Neuronal stem cell (in vitro differentiated cells): ENCODE measurements at regions not wholly inside any gene's neighbourhood (a gene's known extent, or its start where the extent isn't known, plus 50 kb on each side); places are given as distances from the start of the nearest gene placed in this dataset.

Experiments
- DNase-seq: peaks from one replicate; pipeline ENCODE4 v3.0.0-alpha.2; 2013; ENCODE audit warnings: low spot score
- H2AFZ ChIP-seq: one replicate; pipeline ENCODE4 v1.6.1; 2013; ENCODE audit warnings: mild to moderate bottlenecking, low read length, inconsistent platforms
- H2AK5ac ChIP-seq: 2 replicates; pipeline ENCODE4 v1.6.1; 2013; ENCODE audit warnings: low read depth, mild to moderate bottlenecking, inconsistent platforms, low read length, moderate library complexity, mixed read lengths
- H2BK120ac ChIP-seq: 2 replicates; pipeline ENCODE4 v1.6.1; 2013; ENCODE audit warnings: low read depth, mild to moderate bottlenecking, inconsistent platforms, low read length, moderate library complexity, mixed read lengths
- H2BK12ac ChIP-seq: one replicate; pipeline ENCODE4 v1.6.1; 2013; ENCODE audit warnings: low read length, inconsistent platforms
- H2BK15ac ChIP-seq: 2 replicates; pipeline ENCODE4 v1.6.1; 2013; ENCODE audit warnings: mild to moderate bottlenecking, low read length, inconsistent platforms, mixed read lengths
- H2BK5ac ChIP-seq: one replicate; pipeline ENCODE4 v1.6.1; 2013; ENCODE audit warnings: inconsistent platforms, mild to moderate bottlenecking, low read length, moderate library complexity
- H3K14ac ChIP-seq: one replicate; pipeline ENCODE4 v1.6.1; 2013; ENCODE audit warnings: low read length, inconsistent platforms
- H3K18ac ChIP-seq: 2 replicates; pipeline ENCODE4 v1.6.1; 2013; ENCODE audit warnings: low read length, inconsistent platforms
- H3K23ac ChIP-seq: 2 replicates; pipeline ENCODE4 v1.6.1; 2013; ENCODE audit warnings: low read depth, mild to moderate bottlenecking, mixed read lengths, low read length, inconsistent platforms; ENCODE audit not compliant: poor library complexity
- H3K27ac ChIP-seq: replicated peaks from 3 replicates; pipeline ENCODE4 v1.5.1; 2013; ENCODE audit warnings: low read length, inconsistent platforms
- H3K27me3 ChIP-seq, 3 experiments: 2 replicates each; pipeline ENCODE4 v1.6.1; 2013; ENCODE audit warnings: low read length in 3 of 3, mild to moderate bottlenecking in 2 of 3, inconsistent platforms in 1 of 3, low read depth in 1 of 3, mixed read lengths in 1 of 3, moderate library complexity in 1 of 3; ENCODE audit not compliant: control insufficient read depth in 3 of 3, insufficient read depth in 3 of 3
- H3K36me3 ChIP-seq, 2 donors: replicated peaks in 1 of 2; 2 replicates each; pipeline ENCODE4 v1.6.1; 2013; ENCODE audit warnings: low read length in 2 of 2; ENCODE audit not compliant: control insufficient read depth in 2 of 2, insufficient read depth in 2 of 2
- H3K4ac ChIP-seq: 2 replicates; pipeline ENCODE4 v1.6.1; 2013; ENCODE audit warnings: inconsistent platforms, mild to moderate bottlenecking, low read length, moderate library complexity
- H3K4me1 ChIP-seq, 2 donors: 1 replicate in 1 of 2; 2 replicates in 1 of 2; pipeline ENCODE4 v1.6.1; 2013; ENCODE audit warnings: low read length in 2 of 2, low read depth in 1 of 2; ENCODE audit not compliant: control insufficient read depth in 2 of 2, insufficient read depth in 1 of 2
- H3K4me2 ChIP-seq: one replicate; pipeline ENCODE4 v1.6.1; 2013; ENCODE audit warnings: mild to moderate bottlenecking, low read length, inconsistent platforms; ENCODE audit not compliant: insufficient read depth, poor library complexity, severe bottlenecking
- H3K4me3 ChIP-seq, 2 donors: 2 replicates each; pipeline ENCODE4 v1.5.1; 2013; ENCODE audit warnings: low read length in 2 of 2, mild to moderate bottlenecking in 2 of 2, inconsistent platforms in 1 of 2, moderate library complexity in 1 of 2
- H3K79me1 ChIP-seq: one replicate; pipeline ENCODE4 v1.6.1; 2013; ENCODE audit warnings: low read depth, mild to moderate bottlenecking, inconsistent platforms, low read length, moderate library complexity
- H3K9ac ChIP-seq: one replicate; pipeline ENCODE4 v1.6.1; 2013; ENCODE audit warnings: mild to moderate bottlenecking, low read depth, low read length, inconsistent platforms; ENCODE audit not compliant: poor library complexity
- H3K9me3 ChIP-seq, 2 donors: replicated peaks in 1 of 2; 2 replicates each; pipeline versions ENCODE3 to v1.6.1; 2013; ENCODE audit warnings: low read length in 2 of 2, mild to moderate bottlenecking in 2 of 2, inconsistent platforms in 1 of 2, low read depth in 1 of 2, mixed read lengths in 1 of 2, moderate library complexity in 1 of 2; ENCODE audit not compliant: control insufficient read depth in 2 of 2, insufficient read depth in 1 of 2
- H4K8ac ChIP-seq: one replicate; pipeline ENCODE4 v1.6.1; 2013; ENCODE audit warnings: low read depth, mild to moderate bottlenecking, inconsistent platforms, low read length, moderate library complexity
- H4K91ac ChIP-seq: one replicate; pipeline ENCODE4 v1.6.1; 2013; ENCODE audit warnings: low read length, low read depth, mild to moderate bottlenecking, inconsistent platforms; ENCODE audit not compliant: poor library complexity
- WGBS, 2 donors: extraction: QIAGEN DNeasy Blood & Tissue Kit; methylation state at CpG; one replicate each; pipeline ENCODE4 v1.1.7; 2013; ENCODE audit warnings: missing lambda C conversion rate in 2 of 2, mixed read lengths in 1 of 2; ENCODE audit not compliant: insufficient read length in 2 of 2, insufficient replicate concordance in 1 of 2; ENCODE audit errors: extremely low coverage in 2 of 2; 5-methylcytosine and 5-hydroxymethylcytosine counted together

GRCh38 chr6:165768961-165769360 lies 105.9 kb upstream of the PDE10A start:
- Histone ChIP-seq H3K79me1 (peaks cover 2% of the 10 kb centered on the region), H2BK120ac (no peak overlapping the region), H4K8ac (no peak overlapping the region), H3K18ac (no peak overlapping the region), H3K27me3 (no peaks in the 10 kb centered on the region), H2BK12ac (no peak overlapping the region), H3K9me3 (peaks cover 0 to 2% of the 10 kb centered on the region in 2 donors), H3K23ac (no peak overlapping the region), H2AK5ac (no peak overlapping the region), H3K14ac (no peak overlapping the region), H3K9ac (no peak overlapping the region), H3K4ac (no peak overlapping the region), H3K4me1 (peaks cover 1 to 31% of the 10 kb centered on the region in 2 donors), H4K91ac (no peak overlapping the region), H2AFZ (no peak overlapping the region), H3K27ac (no peak overlapping the region), H2BK5ac (no peak overlapping the region), H3K36me3 (no peaks in the 10 kb centered on the region), H3K4me3 (no peak overlapping the region), H2BK15ac (no peak overlapping the region), H3K4me2 (no peak overlapping the region)
- no peak for DNase-seq
- WGBS, 2 donors = no CpG with 5 or more reads among the region's 1 CpG

- no peak overlapping the region for H3K4ac ChIP-seq
- WGBS, 2 donors = no CpG with 5 or more reads among the region's 3 CpGs
- H3K9me3 ChIP-seq = peaks cover 0 to 3% of the 10 kb centered on the region in 2 donors
- no peak overlapping the region for H4K91ac ChIP-seq
- no peak overlapping the region for H3K4me3 ChIP-seq
- H3K18ac ChIP-seq = no peak overlapping the region
- H3K23ac ChIP-seq = no peak overlapping the region
- no peak overlapping the region for H2AFZ ChIP-seq
- no peak overlapping the region for H2BK120ac ChIP-seq
- no peaks in the 10 kb centered on the region for H3K36me3 ChIP-seq
- no peak overlapping the region for H2AK5ac ChIP-seq
- H4K8ac ChIP-seq = no peak overlapping the region
- H3K4me1 ChIP-seq = peaks cover 0 to 25% of the 10 kb centered on the region in 2 donors
- peaks cover under 1% of the 10 kb centered on the region for H3K79me1 ChIP-seq
- H2BK12ac ChIP-seq = no peak overlapping the region
- no peak overlapping the region for H3K27ac ChIP-seq
- DNase-seq = no peak
- H3K9ac ChIP-seq = no peak overlapping the region
- no peak overlapping the region for H3K4me2 ChIP-seq
- no peaks in the 10 kb centered on the region for H3K27me3 ChIP-seq
- H3K14ac ChIP-seq = no peak overlapping the region
- no peak overlapping the region for H2BK15ac ChIP-seq
- no peak overlapping the region for H2BK5ac ChIP-seq
These were observed 104.2 kb upstream of the PDE10A start for GRCh38 chr6:165767228-165767627.

- H2AK5ac ChIP-seq = no peak overlapping the region
- H3K4me1 ChIP-seq = peaks cover 0 to 25% of the 10 kb centered on the region in 2 donors
- H3K27ac ChIP-seq = no peak overlapping the region
- H3K4me2 ChIP-seq = no peak overlapping the region
- no peak overlapping the region for H3K4me3 ChIP-seq
- H3K9me3 ChIP-seq = peaks cover 0 to 9% of the 10 kb centered on the region in 2 donors
- H3K23ac ChIP-seq = no peak overlapping the region
- no peak overlapping the region for H2BK120ac ChIP-seq
- peak overlapping the region; percentile 70 for H2AFZ ChIP-seq
- WGBS, 2 donors = no CpG with 5 or more reads among the region's 4 CpGs
- no peak overlapping the region for H3K4ac ChIP-seq
- DNase-seq = no peak
- H3K9ac ChIP-seq = no peak overlapping the region
- H2BK12ac ChIP-seq = no peak overlapping the region
- no peak overlapping the region for H3K14ac ChIP-seq
- H4K91ac ChIP-seq = no peak overlapping the region
- no peaks in the 10 kb centered on the region for H3K36me3 ChIP-seq
- H2BK15ac ChIP-seq = no peak overlapping the region
- H3K27me3 ChIP-seq = peaks cover 0 to 2% (median 0%) of the 10 kb centered on the region in 3 experiments
- H4K8ac ChIP-seq = no peak overlapping the region
- H3K18ac ChIP-seq = no peak overlapping the region
- no peaks in the 10 kb centered on the region for H3K79me1 ChIP-seq
- no peak overlapping the region for H2BK5ac ChIP-seq
These were observed 103.4 kb upstream of the PDE10A start for GRCh38 chr6:165766457-165766856.

- Histone ChIP-seq H3K36me3 (no peaks in the 10 kb centered on the region), H3K27ac (no peak overlapping the region), H2BK120ac (no peak overlapping the region), H3K9me3 (peaks cover 0 to 9% of the 10 kb centered on the region in 2 donors), H3K9ac (no peak overlapping the region), H3K27me3 (peaks cover 0 to 2% (median 0%) of the 10 kb centered on the region in 3 experiments), H2BK12ac (no peak overlapping the region), H3K4me3 (no peak overlapping the region), H3K4me1 (peaks cover 0 to 25% of the 10 kb centered on the region in 2 donors), H2BK15ac (no peak overlapping the region), H2AK5ac (no peak overlapping the region), H2BK5ac (no peak overlapping the region), H3K4me2 (no peak overlapping the region), H3K14ac (no peak overlapping the region), H4K8ac (no peak overlapping the region), H3K18ac (no peak overlapping the region), H3K79me1 (no peaks in the 10 kb centered on the region), H2AFZ (peak overlapping the region; percentile 70), H3K4ac (no peak overlapping the region), H4K91ac (no peak overlapping the region), H3K23ac (no peak overlapping the region)
- DNase-seq = no peak
- no CpG with 5 or more reads among the region's 7 CpGs for WGBS, 2 donors
These were observed 103.0 kb upstream of the PDE10A start for GRCh38 chr6:165766026-165766425.
